Immature natural killer cell (primary cell): ENCODE measurements at regions not wholly inside any gene's neighbourhood (a gene's known extent, or its start where the extent isn't known, plus 50 kb on each side); places are given as distances from the start of the nearest gene placed in this dataset.

Experiments
- DNase-seq, 3 donors: peaks; one replicate each; pipeline ENCODE4 v3.0.0; 2022; ENCODE audit warnings: mixed read lengths in 1 of 3
- H3K27ac Mint-ChIP-seq, 6 donors: one replicate each; pipeline ENCODE4 v1.8.0; 2020; ENCODE audit warnings: mixed read lengths in 6 of 6, mild to moderate bottlenecking in 5 of 6, inconsistent platforms in 4 of 6, moderate library complexity in 3 of 6
- H3K27me3 Mint-ChIP-seq, 3 donors: one replicate each; pipeline ENCODE4 v1.8.0; 2020 to 2021; ENCODE audit warnings: low read depth in 3 of 3, mild to moderate bottlenecking in 3 of 3, mixed read lengths in 3 of 3, moderate library complexity in 3 of 3, inconsistent platforms in 1 of 3
- H3K36me3 Mint-ChIP-seq, 3 donors: one replicate each; pipeline ENCODE4 v1.8.0; 2020; ENCODE audit warnings: mixed read lengths in 3 of 3, inconsistent platforms in 2 of 3, mild to moderate bottlenecking in 2 of 3
- H3K4me1 Mint-ChIP-seq, 2 donors: one replicate each; pipeline ENCODE4 v1.8.0; 2020; ENCODE audit warnings: inconsistent platforms in 2 of 2, mild to moderate bottlenecking in 2 of 2, mixed read lengths in 2 of 2, moderate library complexity in 1 of 2
- H3K4me3 Mint-ChIP-seq, 5 donors: one replicate each; pipeline ENCODE4 v1.8.0; 2020; ENCODE audit warnings: mild to moderate bottlenecking in 5 of 5, mixed read lengths in 5 of 5, inconsistent platforms in 3 of 5, moderate library complexity in 3 of 5
- H3K9me3 Mint-ChIP-seq, 6 donors: one replicate each; pipeline ENCODE4 v1.8.0; 2020; ENCODE audit warnings: mild to moderate bottlenecking in 6 of 6, mixed read lengths in 6 of 6, inconsistent platforms in 4 of 6, moderate library complexity in 3 of 6

- no peak overlapping the region for H3K27ac Mint-ChIP-seq
- H3K27me3 Mint-ChIP-seq = peaks cover 0 to 4% (median 0%) of the 10 kb centered on the region in 3 donors
- no peak overlapping the region for H3K4me3 Mint-ChIP-seq
- no peaks in the 10 kb centered on the region for H3K36me3 Mint-ChIP-seq
- no peaks in the 10 kb centered on the region for H3K4me1 Mint-ChIP-seq
- H3K9me3 Mint-ChIP-seq = peaks cover 4 to 34% (median 13%) of the 10 kb centered on the region in 6 donors
- no peak for DNase-seq
These were observed 727.9 kb upstream of the SOX9 start for GRCh38 chr17:71392715-71393567.

- no peak for DNase-seq
- H3K27ac Mint-ChIP-seq = no peak overlapping the region
- H3K9me3 Mint-ChIP-seq = peaks cover 2 to 24% (median 7%) of the 10 kb centered on the region in 6 donors
- no peak overlapping the region for H3K4me3 Mint-ChIP-seq
- H3K36me3 Mint-ChIP-seq = no peaks in the 10 kb centered on the region
- peaks cover 0 to 2% (median 0%) of the 10 kb centered on the region in 3 donors for H3K27me3 Mint-ChIP-seq
- H3K4me1 Mint-ChIP-seq = no peaks in the 10 kb centered on the region
These were observed 724.9 kb upstream of the SOX9 start for GRCh38 chr17:71395901-71396300.

- Mint-ChIP-seq H3K36me3 (no peaks in the 10 kb centered on the region), H3K9me3 (peaks cover 2 to 22% (median 6%) of the 10 kb centered on the region in 6 donors), H3K27me3 (peaks cover 0 to 2% (median 0%) of the 10 kb centered on the region in 3 donors), H3K27ac (no peak overlapping the region), H3K4me1 (no peaks in the 10 kb centered on the region), H3K4me3 (no peak overlapping the region)
- no peak for DNase-seq
These were observed 724.1 kb upstream of the SOX9 start for GRCh38 chr17:71396711-71397110.

GRCh38 chr17:71398025-71398424, 722.8 kb upstream of the SOX9 start:
- H3K36me3 Mint-ChIP-seq = no peaks in the 10 kb centered on the region
- DNase-seq = no peak
- peaks cover 0 to 2% (median 0%) of the 10 kb centered on the region in 3 donors for H3K27me3 Mint-ChIP-seq
- no peaks in the 10 kb centered on the region for H3K4me1 Mint-ChIP-seq
- no peak overlapping the region for H3K27ac Mint-ChIP-seq
- peaks cover 2 to 35% (median 6%) of the 10 kb centered on the region in 6 donors for H3K9me3 Mint-ChIP-seq
- no peak overlapping the region for H3K4me3 Mint-ChIP-seq

GRCh38 chr17:71398800-71399219, 722.0 kb upstream of the SOX9 start:
- Mint-ChIP-seq H3K9me3 (peaks cover 5 to 43% (median 7%) of the 10 kb centered on the region in 6 donors), H3K27me3 (peaks cover 0 to 2% (median under 1%) of the 10 kb centered on the region in 3 donors), H3K4me1 (no peaks in the 10 kb centered on the region), H3K27ac (no peak overlapping the region), H3K36me3 (no peaks in the 10 kb centered on the region), H3K4me3 (no peak overlapping the region)
- no peak for DNase-seq

- H3K9me3 Mint-ChIP-seq = peaks cover 8 to 47% (median 10%) of the 10 kb centered on the region in 6 donors
- no peak overlapping the region for H3K27ac Mint-ChIP-seq
These were observed 721.6 kb upstream of the SOX9 start for GRCh38 chr17:71399221-71399620.

GRCh38 chr17:71399649-71400048, 721.2 kb upstream of the SOX9 start:
- H3K4me1 Mint-ChIP-seq = no peaks in the 10 kb centered on the region
- DNase-seq = no peak
- peaks cover 8 to 47% (median 12%) of the 10 kb centered on the region in 6 donors for H3K9me3 Mint-ChIP-seq
- H3K36me3 Mint-ChIP-seq = no peaks in the 10 kb centered on the region
- H3K4me3 Mint-ChIP-seq = no peak overlapping the region
- H3K27ac Mint-ChIP-seq = no peak overlapping the region
- peaks cover 1 to 2% (median 2%) of the 10 kb centered on the region in 3 donors for H3K27me3 Mint-ChIP-seq

More at GRCh38 chr17:71399221-71399620, 721.6 kb upstream of the SOX9 start:
- Mint-ChIP-seq H3K36me3 (no peaks in the 10 kb centered on the region), H3K27me3 (peaks cover 1 to 2% (median 2%) of the 10 kb centered on the region in 3 donors), H3K4me3 (no peak overlapping the region), H3K4me1 (no peaks in the 10 kb centered on the region)
- no peak for DNase-seq

- Mint-ChIP-seq H3K27ac (no peak overlapping the region), H3K9me3 (peaks cover 6 to 41% (median 12%) of the 10 kb centered on the region in 6 donors), H3K36me3 (no peaks in the 10 kb centered on the region), H3K4me1 (no peaks in the 10 kb centered on the region), H3K4me3 (no peak overlapping the region), H3K27me3 (peaks cover 0 to 2% (median 1%) of the 10 kb centered on the region in 3 donors)
- DNase-seq = no peak
These were observed 718.8 kb upstream of the SOX9 start for GRCh38 chr17:71402007-71402406.

- H3K36me3 Mint-ChIP-seq = no peaks in the 10 kb centered on the region
- no peak overlapping the region for H3K27ac Mint-ChIP-seq
- H3K27me3 Mint-ChIP-seq = peaks cover 0 to 2% (median 1%) of the 10 kb centered on the region in 3 donors
- no peak for DNase-seq
- peaks cover 7 to 41% (median 11%) of the 10 kb centered on the region in 6 donors for H3K9me3 Mint-ChIP-seq
- no peaks in the 10 kb centered on the region for H3K4me1 Mint-ChIP-seq
- H3K4me3 Mint-ChIP-seq = no peak overlapping the region
These were observed 718.1 kb upstream of the SOX9 start for GRCh38 chr17:71402661-71403141.

GRCh38 chr17:71405101-71405500, 715.7 kb upstream of the SOX9 start:
- Mint-ChIP-seq H3K27ac (no peak overlapping the region), H3K9me3 (peaks cover 4 to 41% (median 11%) of the 10 kb centered on the region in 6 donors), H3K36me3 (no peaks in the 10 kb centered on the region), H3K27me3 (peaks cover 0 to 2% (median 1%) of the 10 kb centered on the region in 3 donors), H3K4me1 (no peaks in the 10 kb centered on the region), H3K4me3 (no peak overlapping the region)
- no peak for DNase-seq

- H3K36me3 Mint-ChIP-seq = no peaks in the 10 kb centered on the region
- H3K9me3 Mint-ChIP-seq = peaks cover 4 to 28% (median 13%) of the 10 kb centered on the region in 6 donors
- DNase-seq = no peak
- peaks cover 0 to 2% (median 1%) of the 10 kb centered on the region in 3 donors for H3K27me3 Mint-ChIP-seq
- no peak overlapping the region for H3K27ac Mint-ChIP-seq
- no peak overlapping the region for H3K4me3 Mint-ChIP-seq
- no peaks in the 10 kb centered on the region for H3K4me1 Mint-ChIP-seq
These were observed 712.8 kb upstream of the SOX9 start for GRCh38 chr17:71407981-71408380.

DNA sequence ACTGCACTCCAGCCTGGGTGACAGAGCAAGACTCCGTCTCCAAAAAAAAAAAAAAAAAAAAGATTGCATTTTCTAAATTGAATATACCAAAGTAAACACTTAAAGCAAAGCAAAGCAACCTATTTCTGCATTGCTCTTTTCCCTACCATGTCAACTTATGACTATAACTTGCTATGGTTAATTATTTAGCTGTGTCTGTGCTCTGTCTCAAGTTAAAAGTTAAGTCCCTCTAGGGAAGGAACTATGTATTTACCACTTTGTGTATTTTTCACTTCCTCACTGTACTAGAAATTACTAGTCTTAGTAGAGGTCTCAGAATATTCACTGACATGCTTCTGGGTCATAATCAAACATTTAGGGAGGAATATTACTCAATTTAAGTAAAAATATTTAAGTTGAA, 711.7 kb upstream of the SOX9 start:
- Mint-ChIP-seq H3K27me3 (peaks cover 0 to 2% (median 0%) of the 10 kb centered on the region in 3 donors), H3K9me3 (peaks cover 2 to 18% (median 9%) of the 10 kb centered on the region in 6 donors), H3K4me3 (no peak overlapping the region), H3K36me3 (no peaks in the 10 kb centered on the region), H3K4me1 (no peaks in the 10 kb centered on the region), H3K27ac (no peak overlapping the region)
- no peak for DNase-seq

DNA sequence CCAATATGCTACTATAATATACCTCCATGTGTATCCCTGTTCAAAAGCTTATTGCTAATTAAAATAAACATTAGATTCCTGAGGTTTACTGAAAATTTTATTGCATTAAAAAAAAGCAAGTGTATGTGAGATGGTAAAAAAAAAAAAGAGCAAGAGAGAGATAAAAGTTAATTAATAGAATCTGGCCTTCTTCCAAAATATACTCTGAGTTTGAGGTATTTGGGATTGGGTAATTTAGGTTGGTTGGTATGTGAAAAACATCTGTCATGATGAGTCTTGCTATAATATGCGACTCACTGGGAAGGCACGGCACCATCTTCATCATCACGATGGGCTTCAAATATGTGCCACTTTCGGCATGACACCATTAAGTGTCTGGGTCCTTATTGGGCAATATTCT, 711.1 kb upstream of the SOX9 start:
- Mint-ChIP-seq H3K36me3 (no peaks in the 10 kb centered on the region), H3K27me3 (peaks cover 0 to 2% (median 0%) of the 10 kb centered on the region in 3 donors), H3K9me3 (peaks cover 0 to 22% (median 12%) of the 10 kb centered on the region in 6 donors), H3K27ac (no peak overlapping the region), H3K4me3 (no peak overlapping the region), H3K4me1 (no peaks in the 10 kb centered on the region)
- DNase-seq = no peak

DNA sequence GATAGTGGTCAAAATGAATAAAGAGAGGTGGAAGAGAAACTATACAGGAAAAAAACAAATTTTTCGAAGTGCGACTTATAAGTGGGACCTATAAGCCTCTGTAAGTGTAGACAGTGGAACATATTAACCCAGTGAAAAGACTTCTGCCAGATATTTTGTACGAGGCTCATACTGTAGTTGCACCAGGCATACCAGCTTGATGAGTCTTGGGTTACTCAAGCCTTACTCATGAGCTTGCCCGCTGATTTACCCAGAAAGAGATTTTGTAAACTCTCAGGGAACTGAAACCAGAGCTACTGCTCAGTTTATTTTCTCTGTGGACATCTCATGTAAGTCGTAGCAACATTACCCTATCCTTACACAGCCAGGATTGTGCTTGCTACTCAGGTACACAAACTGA, 708.0 kb upstream of the SOX9 start:
- DNase-seq = no peak
- no peak overlapping the region for H3K4me3 Mint-ChIP-seq
- peaks cover 0 to 2% (median 2%) of the 10 kb centered on the region in 3 donors for H3K27me3 Mint-ChIP-seq
- no peaks in the 10 kb centered on the region for H3K4me1 Mint-ChIP-seq
- H3K36me3 Mint-ChIP-seq = no peaks in the 10 kb centered on the region
- H3K27ac Mint-ChIP-seq = no peak overlapping the region
- peaks cover 3 to 32% (median 10%) of the 10 kb centered on the region in 6 donors for H3K9me3 Mint-ChIP-seq
